IMR-90 (cell line): ENCODE measurements at regions not wholly inside any gene's neighbourhood (a gene's known extent, or its start where the extent isn't known, plus 50 kb on each side); places are given as distances from the start of the nearest gene placed in this dataset.

ENCODE experiments used
- ATAC-seq: fragments of 200-7000 bp; cut with Tn5 transposase; 2 replicates; pipeline ENCODE4 v1.9.1; 2020; ENCODE audit warnings: low read depth, mild to moderate bottlenecking, moderate library complexity
- BruUV-seq: library from RNA; stranded (reverse); fragments of 400-500 nt; replicated peaks from 2 replicates; lab custom pipeline; 2021; lab: Mats Ljungman, UMichigan
- CTCF ChIA-PET: fragments of 300-600 bp; formaldehyde crosslinking; extraction: SDS; loops from one replicate; lab custom pipeline; 2021; ENCODE audit warnings: antibody characterized with exemption; lab: Yijun Ruan, JAX
- POLR2A ChIA-PET: fragments of 300-600 bp; sonication (Branson Sonifier 250); formaldehyde crosslinking; loops from one replicate; lab custom pipeline; 2022; ENCODE audit warnings: antibody characterized with exemption; ENCODE audit not compliant: unreplicated experiment; lab: Charles Lee
- DNase-seq: peaks from one replicate; pipeline ENCODE4 v3.0.0; 2013
- H2AFZ ChIP-seq: replicated peaks from 2 replicates; pipeline ENCODE3; 2013; ENCODE audit warnings: low read length, mild to moderate bottlenecking; ENCODE audit not compliant: poor library complexity
- H2AK5ac ChIP-seq: 2 replicates; pipeline ENCODE4 v1.6.1; 2013; ENCODE audit warnings: low read depth, low read length, inconsistent platforms
- H2AK9ac ChIP-seq: replicated peaks from 2 replicates; pipeline ENCODE3; 2013; ENCODE audit warnings: mild to moderate bottlenecking, low read depth, low read length, moderate library complexity; ENCODE audit not compliant: poor library complexity
- H2BK120ac ChIP-seq: 2 replicates; pipeline ENCODE4 v1.6.1; 2013; ENCODE audit warnings: low read depth, low read length, inconsistent platforms
- H2BK15ac ChIP-seq: 3 replicates; pipeline ENCODE4 v1.6.1; 2013; ENCODE audit warnings: low read depth, low read length, inconsistent platforms
- H2BK20ac ChIP-seq: 2 replicates; pipeline ENCODE4 v1.6.1; 2013; ENCODE audit warnings: low read depth, mild to moderate bottlenecking, inconsistent platforms, low read length, moderate library complexity
- H2BK5ac ChIP-seq: 2 replicates; pipeline ENCODE4 v1.6.1; 2013; ENCODE audit warnings: mild to moderate bottlenecking, low read depth, low read length, inconsistent platforms; ENCODE audit not compliant: poor library complexity, severe bottlenecking
- H3K14ac ChIP-seq: replicated peaks from 2 replicates; pipeline ENCODE4 v1.6.1; 2013; ENCODE audit warnings: low read depth, low read length, inconsistent platforms
- H3K18ac ChIP-seq: 2 replicates; pipeline ENCODE4 v1.6.1; 2013; ENCODE audit warnings: low read depth, low read length, control low read depth
- H3K23ac ChIP-seq: 2 replicates; pipeline ENCODE4 v1.6.1; 2013; ENCODE audit warnings: low read depth, low read length, inconsistent platforms
- H3K27ac ChIP-seq: 2 replicates; pipeline ENCODE4 v1.5.1; 2013; ENCODE audit warnings: mild to moderate bottlenecking, control low read depth, low read length; ENCODE audit not compliant: insufficient read depth
- H3K27me3 ChIP-seq: 2 replicates; pipeline ENCODE4 v1.6.1; 2013; ENCODE audit warnings: low read length; ENCODE audit not compliant: control insufficient read depth, insufficient read depth
- H3K36me3 ChIP-seq: 2 replicates; pipeline ENCODE4 v1.6.1; 2013; ENCODE audit warnings: low read length, mixed read lengths; ENCODE audit not compliant: control insufficient read depth, insufficient read depth
- H3K4ac ChIP-seq: 2 replicates; pipeline ENCODE4 v1.6.1; 2013; ENCODE audit warnings: low read depth, low read length, inconsistent platforms
- H3K4me1 ChIP-seq: 2 replicates; pipeline ENCODE4 v1.6.1; 2013; ENCODE audit warnings: low read length, mixed read lengths; ENCODE audit not compliant: control insufficient read depth, insufficient read depth
- H3K4me2 ChIP-seq: 2 replicates; pipeline ENCODE4 v1.6.1; 2013; ENCODE audit warnings: low read depth, mild to moderate bottlenecking, control low read depth, low read length, moderate library complexity
- H3K4me3 ChIP-seq: 2 replicates; pipeline ENCODE4 v1.5.1; 2013; ENCODE audit warnings: low read depth, mild to moderate bottlenecking, control low read depth, low read length, moderate library complexity; ENCODE audit not compliant: insufficient read depth
- H3K56ac ChIP-seq: 2 replicates; pipeline ENCODE4 v1.6.1; 2013; ENCODE audit warnings: low read length, inconsistent platforms; ENCODE audit not compliant: insufficient read depth; ENCODE audit errors: extremely low read depth
- H3K79me1 ChIP-seq, 2 experiments: 2 replicates each; pipeline ENCODE4 v1.6.1; 2013; ENCODE audit warnings: low read length in 2 of 2, inconsistent platforms in 1 of 2, low read depth in 1 of 2
- H3K9ac ChIP-seq: 2 replicates; pipeline ENCODE4 v1.6.1; 2013; ENCODE audit warnings: low read depth, low read length, control low read depth
- H3K9me1 ChIP-seq: 2 replicates; pipeline ENCODE4 v1.6.1; 2013; ENCODE audit warnings: low read length, inconsistent platforms; ENCODE audit not compliant: insufficient read depth
- H3K9me3 ChIP-seq: 2 replicates; pipeline ENCODE4 v1.6.1; 2013; ENCODE audit warnings: low read length; ENCODE audit not compliant: control insufficient read depth, insufficient read depth
- H4K20me1 ChIP-seq: 2 replicates; pipeline ENCODE4 v1.6.1; 2013; ENCODE audit warnings: low read length, inconsistent platforms; ENCODE audit not compliant: insufficient read depth
- H4K5ac ChIP-seq: 2 replicates; pipeline ENCODE4 v1.6.1; 2013; ENCODE audit warnings: mild to moderate bottlenecking, low read depth, low read length, control low read depth
- H4K8ac ChIP-seq, 2 experiments: 2 replicates each; pipeline ENCODE4 v1.6.1; 2013; ENCODE audit warnings: low read depth in 2 of 2, low read length in 2 of 2, control low read depth in 1 of 2, inconsistent platforms in 1 of 2
- H4K91ac ChIP-seq: 2 replicates; pipeline ENCODE4 v1.6.1; 2013; ENCODE audit warnings: low read depth, low read length, inconsistent platforms; ENCODE audit not compliant: insufficient read depth
- CEBPB ChIP-seq: IDR thresholded peaks from 2 replicates; pipeline ENCODE4 v1.6.1; 2012; ENCODE audit warnings: low read depth, low read length, improper control_type of control experiment
- CHD1 ChIP-seq: IDR thresholded peaks from 2 replicates; pipeline ENCODE4 v1.6.1; 2012; ENCODE audit warnings: low read depth, low read length, improper control_type of control experiment
- FOS ChIP-seq: fragments of 150-350 bp; IDR thresholded peaks from 2 replicates; pipeline ENCODE4 v1.6.1; 2016; ENCODE audit warnings: low read depth, low read length
- MAZ ChIP-seq: IDR thresholded peaks from 2 replicates; pipeline ENCODE4 v1.6.1; 2012; ENCODE audit warnings: low read depth, mild to moderate bottlenecking, low read length, improper control_type of control experiment, moderate library complexity, borderline replicate concordance
- MXI1 ChIP-seq: IDR thresholded peaks from 2 replicates; pipeline ENCODE4 v1.6.1; 2012; ENCODE audit warnings: low read depth, mild to moderate bottlenecking, low read length, moderate library complexity, borderline replicate concordance
- POLR2A ChIP-seq: IDR thresholded peaks from 2 replicates; pipeline ENCODE4 v1.6.1; 2012; ENCODE audit warnings: mild to moderate bottlenecking, low read depth, low read length
- RAD21 ChIP-seq: IDR thresholded peaks from 2 replicates; pipeline ENCODE4 v1.6.1; 2012; ENCODE audit warnings: low read length, improper control_type of control experiment
- WGBS, 2 experiments: methylation state at CpG; one replicate each; pipeline versions ENCODE4 v1.1.5 to v1.1.7; 2013; ENCODE audit warnings: missing lambda C conversion rate in 2 of 2; ENCODE audit not compliant: insufficient read length in 1 of 2; ENCODE audit errors: extremely low coverage in 2 of 2; 5-methylcytosine and 5-hydroxymethylcytosine counted together
- dilution Hi-C: fragments of 300-500 bp; cut with HindIII; formaldehyde crosslinking; loops from one replicate; pipeline ENCODE4 v1.14.3; 2018; ENCODE audit warnings: low sequenced_read_pairs; ENCODE audit not compliant: unreplicated experiment
- in situ Hi-C: fragments of 300-500 bp; cut with MboI; formaldehyde crosslinking; loops from 3 replicates; pipeline ENCODE4 v1.14.3; 2019; ENCODE audit warnings: low sequenced_read_pairs, inconsistent platforms, mixed read lengths
- intact Hi-C: fragments of 100-400 bp; cut with micrococcal nuclease; formaldehyde crosslinking; loops from 2 replicates; pipeline ENCODE4 v1.10.0; 2022
- TF ChIP-seq, protein P1 (sequence below): conservative IDR thresholded peaks from 2 replicates; pipeline ENCODE4 v1.5.1; 2012; ENCODE audit warnings: mild to moderate bottlenecking, low read depth, low read length, improper control_type of control experiment
- TF ChIP-seq, protein P2 (sequence below): fragments of 150-350 bp; IDR thresholded peaks from 2 replicates; pipeline ENCODE4 v1.6.1; 2017; ENCODE audit warnings: mild to moderate bottlenecking, antibody characterized with exemption, low read length, low read depth

DNA sequence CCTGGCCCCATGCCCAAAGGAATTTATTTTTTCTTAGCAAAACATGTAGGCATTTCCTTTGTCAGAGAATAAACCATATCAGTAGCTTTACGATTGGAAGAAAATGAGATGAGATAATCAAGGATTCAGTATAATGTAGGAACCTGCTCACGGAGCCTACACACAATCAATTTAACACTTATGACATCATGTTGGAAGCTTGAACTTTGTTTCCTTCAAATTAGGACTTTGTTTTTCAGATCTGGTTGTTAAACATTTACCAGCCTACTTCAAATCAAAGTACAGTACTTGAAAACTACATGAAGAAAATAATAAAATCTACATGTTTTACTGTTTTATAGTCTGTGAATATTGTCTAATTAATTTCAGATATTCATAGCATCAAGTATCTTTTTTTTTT lies 639.0 kb upstream of the ATXN8OS start:
- TF ChIP-seq POLR2A: no peak
- no peak for TF ChIP-seq FOS
- TF ChIP-seq CHD1: no peak
- TF ChIP-seq CEBPB: no peak
- TF ChIP-seq, protein P1, sequence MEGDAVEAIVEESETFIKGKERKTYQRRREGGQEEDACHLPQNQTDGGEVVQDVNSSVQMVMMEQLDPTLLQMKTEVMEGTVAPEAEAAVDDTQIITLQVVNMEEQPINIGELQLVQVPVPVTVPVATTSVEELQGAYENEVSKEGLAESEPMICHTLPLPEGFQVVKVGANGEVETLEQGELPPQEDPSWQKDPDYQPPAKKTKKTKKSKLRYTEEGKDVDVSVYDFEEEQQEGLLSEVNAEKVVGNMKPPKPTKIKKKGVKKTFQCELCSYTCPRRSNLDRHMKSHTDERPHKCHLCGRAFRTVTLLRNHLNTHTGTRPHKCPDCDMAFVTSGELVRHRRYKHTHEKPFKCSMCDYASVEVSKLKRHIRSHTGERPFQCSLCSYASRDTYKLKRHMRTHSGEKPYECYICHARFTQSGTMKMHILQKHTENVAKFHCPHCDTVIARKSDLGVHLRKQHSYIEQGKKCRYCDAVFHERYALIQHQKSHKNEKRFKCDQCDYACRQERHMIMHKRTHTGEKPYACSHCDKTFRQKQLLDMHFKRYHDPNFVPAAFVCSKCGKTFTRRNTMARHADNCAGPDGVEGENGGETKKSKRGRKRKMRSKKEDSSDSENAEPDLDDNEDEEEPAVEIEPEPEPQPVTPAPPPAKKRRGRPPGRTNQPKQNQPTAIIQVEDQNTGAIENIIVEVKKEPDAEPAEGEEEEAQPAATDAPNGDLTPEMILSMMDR: no peak
- no peak for TF ChIP-seq MAZ
- TF ChIP-seq RAD21: no peak
- no peak for TF ChIP-seq MXI1
- TF ChIP-seq, protein P2, sequence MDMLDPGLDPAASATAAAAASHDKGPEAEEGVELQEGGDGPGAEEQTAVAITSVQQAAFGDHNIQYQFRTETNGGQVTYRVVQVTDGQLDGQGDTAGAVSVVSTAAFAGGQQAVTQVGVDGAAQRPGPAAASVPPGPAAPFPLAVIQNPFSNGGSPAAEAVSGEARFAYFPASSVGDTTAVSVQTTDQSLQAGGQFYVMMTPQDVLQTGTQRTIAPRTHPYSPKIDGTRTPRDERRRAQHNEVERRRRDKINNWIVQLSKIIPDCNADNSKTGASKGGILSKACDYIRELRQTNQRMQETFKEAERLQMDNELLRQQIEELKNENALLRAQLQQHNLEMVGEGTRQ: no peak
- H3K23ac ChIP-seq: no peak overlapping the region
- POLR2A ChIA-PET: no interaction called here
- no peak overlapping the region for H2AK5ac ChIP-seq
- no peaks in the 10 kb centered on the region for H3K9me1 ChIP-seq
- in situ Hi-C loops (no loop called here), intact Hi-C loops (no loop called here), dilution Hi-C loops (no loop called here)
- no TSS peak for BruUV-seq
- CTCF ChIA-PET: no interaction called here
- H4K5ac ChIP-seq: no peak overlapping the region
- no peak overlapping the region for H3K4ac ChIP-seq
- no peak overlapping the region for H3K4me2 ChIP-seq
- H3K9ac ChIP-seq: no peak overlapping the region
- H4K91ac ChIP-seq: no peak overlapping the region
- no peak overlapping the region for H3K14ac ChIP-seq
- no peak overlapping the region for H3K18ac ChIP-seq
- ATAC-seq: no peak
- H4K20me1 ChIP-seq: no peaks in the 10 kb centered on the region
- H4K8ac ChIP-seq: no peak overlapping the region
- no peak overlapping the region for H3K27ac ChIP-seq
- H3K27me3 ChIP-seq: no peaks in the 10 kb centered on the region
- H3K56ac ChIP-seq: no peak overlapping the region
- no peak overlapping the region for H3K4me3 ChIP-seq
- H2BK15ac ChIP-seq: no peak overlapping the region
- no peak overlapping the region for H2BK5ac ChIP-seq
- H3K36me3 ChIP-seq: no peaks in the 10 kb centered on the region
- WGBS, 2 experiments: no CpG with 5 or more reads among the region's 2 CpGs
- H3K4me1 ChIP-seq: no peaks in the 10 kb centered on the region
- no peak overlapping the region for H2BK20ac ChIP-seq
- H3K9me3 ChIP-seq: peaks cover 3% of the 10 kb centered on the region
- no peak overlapping the region for H2AFZ ChIP-seq
- DNase-seq: no peak
- no peaks in the 10 kb centered on the region for H3K79me1 ChIP-seq
- no peak overlapping the region for H2AK9ac ChIP-seq
- no peak overlapping the region for H2BK120ac ChIP-seq
